OCI-LY3 (cell line): ENCODE measurements at regions not wholly inside any gene's neighbourhood (a gene's known extent, or its start where the extent isn't known, plus 50 kb on each side); places are given as distances from the start of the nearest gene placed in this dataset.

Experiments used
- H2AFZ ChIP-seq: fragments of 200-600, 300-600 bp; shearing (Covaris generic); 2 replicates; pipeline ENCODE4 v1.6.0; 2014; ENCODE audit warnings: antibody characterized with exemption, low read depth, low read length
- H3K27ac ChIP-seq: fragments of 200-600, 300-600 bp; sonication (generic); 2 replicates; pipeline ENCODE4 v1.5.1; 2014; ENCODE audit warnings: mild to moderate bottlenecking, low read length, moderate library complexity, mixed read lengths
- H3K27me3 ChIP-seq: fragments of 200-600, 300-600 bp; sonication (generic); 2 replicates; pipeline ENCODE4 v1.6.1; 2014; ENCODE audit warnings: low read depth, low read length, mixed read lengths
- H3K36me3 ChIP-seq: fragments of 200-600, 300-600 bp; sonication (generic); replicated peaks from 2 replicates; pipeline ENCODE3; 2014; ENCODE audit warnings: low read depth, low read length, mixed read lengths
- H3K4me1 ChIP-seq: fragments of 300-600, 200-600 bp; sonication (generic); 2 replicates; pipeline ENCODE4 v1.6.1; 2014; ENCODE audit warnings: low read length, mixed read lengths
- H3K4me2 ChIP-seq: fragments of 200-600, 300-600 bp; sonication (generic); 2 replicates; pipeline ENCODE4 v1.6.1; 2014; ENCODE audit warnings: low read length, mixed read lengths
- H3K4me3 ChIP-seq: fragments of 300-600, 200-600 bp; sonication (generic); 2 replicates; pipeline ENCODE4 v1.5.1; 2014; ENCODE audit warnings: antibody characterized with exemption, mild to moderate bottlenecking, low read length, moderate library complexity
- H3K79me2 ChIP-seq: fragments of 300-600, 200-600 bp; shearing (Covaris generic); 2 replicates; pipeline ENCODE4 v1.6.1; 2014; ENCODE audit warnings: mild to moderate bottlenecking, low read length, mixed read lengths
- H3K9ac ChIP-seq: fragments of 300-600, 200-600 bp; shearing (Covaris generic); 2 replicates; pipeline ENCODE4 v1.6.0; 2014; ENCODE audit warnings: mild to moderate bottlenecking, low read length, moderate library complexity
- H3K9me3 ChIP-seq: fragments of 200-600, 300-600 bp; shearing (Covaris generic); 2 replicates; pipeline ENCODE4 v1.6.1; 2014; ENCODE audit warnings: low read length, mixed read lengths; ENCODE audit not compliant: insufficient read depth
- H4K20me1 ChIP-seq: fragments of 200-600, 300-600 bp; sonication (generic); 2 replicates; pipeline ENCODE4 v1.6.1; 2016; ENCODE audit warnings: low read length, mixed read lengths; ENCODE audit not compliant: insufficient read depth
- CTCF ChIP-seq: fragments of 200-600, 300-600 bp; sonication (generic); IDR thresholded peaks from 2 replicates; pipeline ENCODE4 v1.5.1; 2014; ENCODE audit warnings: antibody characterized with exemption, low read length, low read depth
- EZH2phosphoT487 ChIP-seq: fragments of 200-600 bp; shearing (Covaris generic); IDR thresholded peaks from 2 replicates; pipeline ENCODE4 v1.6.1; 2018; ENCODE audit warnings: antibody characterized with exemption, mixed run types, low read depth

- Histone ChIP-seq H3K4me3 (no peak overlapping the region), H3K27me3 (no peaks in the 10 kb centered on the region), H2AFZ (no peak overlapping the region), H3K9ac (no peak overlapping the region), H3K79me2 (no peaks in the 10 kb centered on the region), H3K36me3 (no peaks in the 10 kb centered on the region), H3K4me1 (no peaks in the 10 kb centered on the region), H4K20me1 (no peaks in the 10 kb centered on the region), H3K9me3 (no peaks in the 10 kb centered on the region), H3K27ac (no peak overlapping the region), H3K4me2 (no peak overlapping the region)
- TF ChIP-seq EZH2phosphoT487: no peak
These were observed 207.3 kb upstream of the NR4A3 start for GRCh38 chr9:99614341-99614740.

GRCh38 chr9:99621040-99621439 is 200.6 kb upstream of the NR4A3 start:
- Histone ChIP-seq H3K9ac (no peak overlapping the region), H2AFZ (no peak overlapping the region), H3K4me3 (no peak overlapping the region), H3K79me2 (no peaks in the 10 kb centered on the region), H3K4me2 (no peak overlapping the region), H3K4me1 (peaks cover 14% of the 10 kb centered on the region), H3K36me3 (no peaks in the 10 kb centered on the region), H3K9me3 (no peaks in the 10 kb centered on the region), H3K27me3 (no peaks in the 10 kb centered on the region), H4K20me1 (no peaks in the 10 kb centered on the region), H3K27ac (no peak overlapping the region)
- TF ChIP-seq CTCF (no peak), EZH2phosphoT487 (no peak)

- TF ChIP-seq CTCF (no peak), EZH2phosphoT487 (no peak)
- no peaks in the 10 kb centered on the region for H3K9me3 ChIP-seq
- H3K4me2 ChIP-seq: peak overlapping the region; percentile 29
- H3K27me3 ChIP-seq: no peaks in the 10 kb centered on the region
- H3K4me1 ChIP-seq: peaks cover 17% of the 10 kb centered on the region
- H3K79me2 ChIP-seq: no peaks in the 10 kb centered on the region
- no peak overlapping the region for H3K27ac ChIP-seq
- H3K36me3 ChIP-seq: no peaks in the 10 kb centered on the region
- H4K20me1 ChIP-seq: no peaks in the 10 kb centered on the region
- H3K9ac ChIP-seq: no peak overlapping the region
- H3K4me3 ChIP-seq: no peak overlapping the region
- peak overlapping the region; percentile 16; the same call in 1 of the 2 replicates for H2AFZ ChIP-seq
These were observed 199.0 kb upstream of the NR4A3 start for GRCh38 chr9:99622679-99623078.

- TF ChIP-seq EZH2phosphoT487 (no peak), CTCF (no peak)
- Histone ChIP-seq H4K20me1 (no peaks in the 10 kb centered on the region), H3K4me3 (no peak overlapping the region), H3K9me3 (no peaks in the 10 kb centered on the region), H3K4me2 (no peak overlapping the region), H2AFZ (no peak overlapping the region), H3K27ac (no peak overlapping the region), H3K4me1 (peaks cover 25% of the 10 kb centered on the region), H3K27me3 (no peaks in the 10 kb centered on the region), H3K36me3 (no peaks in the 10 kb centered on the region), H3K79me2 (no peaks in the 10 kb centered on the region), H3K9ac (no peak overlapping the region)
These were observed 197.8 kb upstream of the NR4A3 start for GRCh38 chr9:99623780-99624364.
